HG03432 (cell line): ENCODE measurements at regions not wholly inside any gene's neighbourhood (a gene's known extent, or its start where the extent isn't known, plus 50 kb on each side); places are given as distances from the start of the nearest gene placed in this dataset.
A peak's percentile ranks its signal among the peaks of the same experiment; 100 is the strongest.
"Not testable (repeated sequence)": the region's sequence is repeated elsewhere in the genome, so short reads cannot be mapped to it uniquely, and the experiment has no call there.

Source experiments
- ATAC-seq: cut with Tn5 transposase; IDR thresholded peaks from one replicate; pipeline ENCODE4 v1.9.1; 2021; ENCODE audit warnings: mild to moderate bottlenecking, moderate library complexity; ENCODE audit not compliant: unreplicated experiment

- no peak for ATAC-seq
Observed at GRCh38 chr2:209008636-209009287, 415.1 kb upstream of the MAP2 start.

GRCh38 chr2:209018633-209019032 is 405.2 kb upstream of the MAP2 start:
- ATAC-seq, result not testable (repeated sequence)

GRCh38 chr2:209029249-209029648 is 394.6 kb upstream of the MAP2 start:
- no peak for ATAC-seq

- ATAC-seq, result no peak
Observed at GRCh38 chr2:209044307-209044706, 379.5 kb upstream of the MAP2 start.

GRCh38 chr2:209046163-209046562 is 377.7 kb upstream of the MAP2 start:
- ATAC-seq, result no peak

- no peak for ATAC-seq
Observed at GRCh38 chr2:209049608-209050007, 374.2 kb upstream of the MAP2 start.

GRCh38 chr2:209062210-209062609 is 361.6 kb upstream of the MAP2 start:
- no peak for ATAC-seq

- no peak for ATAC-seq
Observed at GRCh38 chr2:209070262-209070661, 353.6 kb upstream of the MAP2 start.

GRCh38 chr2:209073151-209073550 is 350.7 kb upstream of the MAP2 start:
- ATAC-seq, result no peak

- ATAC-seq, result no peak
Observed at GRCh38 chr2:209074711-209075110, 349.1 kb upstream of the MAP2 start.

GRCh38 chr2:209076151-209076550 is 347.7 kb upstream of the MAP2 start:
- no peak for ATAC-seq

- no peak for ATAC-seq
Observed at GRCh38 chr2:209086761-209087160, 337.1 kb upstream of the MAP2 start.

GRCh38 chr2:209091056-209091455 is 332.8 kb upstream of the MAP2 start:
- ATAC-seq, result no peak

- ATAC-seq, result no peak
Observed at GRCh38 chr2:209094221-209094620, 329.6 kb upstream of the MAP2 start.

- no peak for ATAC-seq
Observed at GRCh38 chr2:209095432-209095831, 328.4 kb upstream of the MAP2 start.

GRCh38 chr2:209097168-209097567 is 326.7 kb upstream of the MAP2 start:
- no peak for ATAC-seq

GRCh38 chr2:209102319-209102718 is 321.5 kb upstream of the MAP2 start:
- no peak for ATAC-seq

GRCh38 chr2:209113026-209113425 is 310.8 kb upstream of the MAP2 start:
- ATAC-seq, result no peak

GRCh38 chr2:209114588-209115240 is 309.1 kb upstream of the MAP2 start:
- no peak for ATAC-seq

- ATAC-seq, result peak; percentile 98
Observed at GRCh38 chr2:209121691-209122090, 302.2 kb upstream of the MAP2 start.

- ATAC-seq, result no peak
Observed at GRCh38 chr2:209125291-209125690, 298.6 kb upstream of the MAP2 start.

- ATAC-seq, result no peak
Observed at GRCh38 chr2:209138079-209138478, 285.8 kb upstream of the MAP2 start.

- ATAC-seq, result no peak
Observed at GRCh38 chr2:209141142-209141541, 282.7 kb upstream of the MAP2 start.
